ENCODE measurements at regions not wholly inside any gene's neighbourhood (a gene's known extent, or its start where the extent isn't known, plus 50 kb on each side); places are given as distances from the start of the nearest gene placed in this dataset.

DNA sequence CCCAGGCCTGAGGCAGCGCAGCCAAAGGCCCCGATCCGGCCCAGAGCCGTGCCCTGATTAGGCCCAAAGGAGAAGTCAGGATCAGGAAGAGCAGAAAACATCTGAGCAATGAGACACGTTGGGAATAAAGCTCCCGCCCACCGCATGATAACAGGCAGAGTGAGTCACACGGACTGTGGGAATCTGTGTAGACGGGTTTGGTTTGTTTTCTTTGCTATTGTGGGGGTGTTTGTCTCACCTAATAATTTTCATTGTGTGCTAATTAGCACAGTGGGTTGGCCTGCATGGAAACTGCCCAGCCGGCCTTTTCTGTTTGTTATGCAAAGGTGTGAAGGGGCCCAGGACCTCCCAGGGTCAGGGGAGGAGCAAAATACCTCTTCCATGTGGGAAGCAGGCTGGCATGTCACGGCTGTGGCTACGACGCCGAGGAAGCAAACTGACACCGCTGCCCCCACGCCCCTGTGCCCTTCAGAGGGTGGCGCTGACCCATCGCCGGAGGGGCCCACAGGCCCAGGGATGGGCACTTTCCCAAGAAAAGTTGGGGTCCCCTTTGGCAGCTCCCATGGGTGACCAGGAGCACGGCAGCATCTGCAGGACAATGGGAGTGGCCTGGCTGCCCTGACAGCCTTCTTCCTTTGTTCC lies 68.4 kb upstream of the CTDP1 start:
- peak; percentile 35 to 85 for DNase-seq

- DNase-seq = no peak
Measured at GRCh38 chr18:79612291-79613108, 67.1 kb upstream of the CTDP1 start.

- DNase-seq = no peak
Measured at GRCh38 chr18:79613186-79613931, 66.2 kb upstream of the CTDP1 start.

DNA sequence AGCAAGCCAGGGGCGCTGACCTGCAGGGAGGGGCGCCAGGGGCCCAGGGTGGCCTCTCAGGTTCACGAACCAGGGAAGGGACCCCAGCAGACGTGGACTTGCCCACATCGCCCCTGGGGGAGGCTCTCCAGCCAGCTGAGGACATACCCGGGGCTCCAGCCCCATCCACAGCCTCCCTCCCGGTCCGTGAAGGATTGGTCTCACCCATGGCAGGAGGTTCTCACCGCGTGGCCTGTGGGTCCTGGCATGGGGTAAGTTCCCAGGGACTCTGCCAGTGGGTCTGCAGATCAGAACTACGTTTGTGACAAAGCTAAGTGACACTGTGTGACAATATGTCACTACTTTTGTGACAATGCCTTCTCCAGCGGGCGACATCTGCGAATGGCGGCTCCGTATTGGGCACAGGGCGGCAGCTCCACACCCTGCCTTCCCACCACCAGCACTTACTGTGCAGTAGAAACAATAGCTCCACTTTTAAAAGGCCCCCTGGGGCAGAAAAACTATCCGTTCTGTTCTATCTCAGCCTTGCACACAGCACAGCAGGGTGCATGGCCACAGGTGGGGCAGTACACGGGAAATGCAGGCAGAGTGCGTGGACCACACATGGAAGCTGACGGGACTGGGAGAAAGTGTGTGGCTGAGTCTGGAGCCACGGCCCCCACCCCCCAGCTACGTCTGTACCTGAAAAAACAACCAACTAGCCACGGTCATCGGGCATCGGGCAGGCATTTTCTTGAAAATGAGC lies 65.2 kb upstream of the CTDP1 start:
- DNase-seq = no peak

DNA sequence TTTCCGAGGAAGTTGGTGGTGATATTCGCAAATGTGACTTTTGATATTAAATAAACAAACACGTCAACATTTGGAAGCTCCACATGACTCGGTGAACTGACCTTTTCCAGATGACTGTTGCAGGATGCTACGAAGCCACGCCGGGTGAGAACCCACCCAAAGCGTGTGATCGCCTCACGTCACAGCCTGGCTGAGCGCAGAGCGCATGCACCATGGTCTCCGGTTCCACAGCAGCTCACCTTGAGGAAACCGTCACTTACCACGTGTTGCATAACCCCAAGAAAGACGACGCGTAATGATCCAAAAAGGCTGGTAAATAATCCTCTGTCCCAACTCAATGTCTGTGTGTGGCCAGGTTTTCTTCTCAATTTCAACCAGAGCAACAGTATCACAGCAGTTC lies 64.5 kb upstream of the CTDP1 start:
- DNase-seq = no peak

DNA sequence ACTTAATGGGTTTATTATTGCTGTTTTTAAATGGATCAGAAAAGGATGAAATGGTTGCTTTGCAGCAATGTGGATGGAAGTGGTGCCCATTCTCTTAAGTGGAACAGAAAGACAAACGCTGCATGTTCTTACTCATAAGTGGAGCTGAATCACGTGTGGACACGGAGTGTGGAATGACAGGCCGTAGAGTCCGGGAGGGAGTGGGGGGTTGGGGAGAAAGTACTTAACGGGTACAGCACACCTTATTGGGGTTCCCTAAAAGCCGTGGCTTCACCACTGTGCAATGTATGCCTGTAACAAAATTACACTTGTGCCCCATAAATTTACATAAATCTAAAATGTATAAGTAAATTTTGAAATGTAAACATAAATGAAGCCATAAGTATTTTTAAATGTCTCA lies 64.0 kb upstream of the CTDP1 start:
- DNase-seq = no peak

GRCh38 chr18:79616651-79617510 lies 62.7 kb upstream of the CTDP1 start:
- DNase-seq = no peak

GRCh38 chr18:79617511-79618500 lies 61.8 kb upstream of the CTDP1 start:
- no peak for DNase-seq

- no peak for DNase-seq
Measured at GRCh38 chr18:79620576-79621165, 58.9 kb upstream of the CTDP1 start.

GRCh38 chr18:79621501-79621900 lies 58.1 kb upstream of the CTDP1 start:
- no peak for DNase-seq

DNA sequence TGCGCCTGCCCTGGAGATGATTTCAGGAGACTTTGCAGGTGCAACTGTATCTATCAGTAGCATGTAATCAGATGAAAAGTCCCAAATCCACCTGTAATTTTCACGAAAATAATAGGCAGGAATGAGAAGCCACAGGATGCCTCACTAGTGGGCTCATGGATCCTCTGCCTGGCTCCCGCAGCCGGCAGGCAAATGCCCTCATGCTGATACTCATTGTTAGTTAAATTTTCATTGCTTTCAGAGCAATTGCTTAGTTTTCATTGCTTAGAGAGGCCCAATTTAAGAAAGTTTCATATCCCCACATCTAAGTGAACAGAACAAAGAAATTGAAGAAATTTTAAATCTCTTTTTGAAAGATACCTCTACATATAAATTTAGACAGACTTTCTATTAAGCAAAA lies 57.6 kb upstream of the CTDP1 start:
- DNase-seq = no peak

DNA sequence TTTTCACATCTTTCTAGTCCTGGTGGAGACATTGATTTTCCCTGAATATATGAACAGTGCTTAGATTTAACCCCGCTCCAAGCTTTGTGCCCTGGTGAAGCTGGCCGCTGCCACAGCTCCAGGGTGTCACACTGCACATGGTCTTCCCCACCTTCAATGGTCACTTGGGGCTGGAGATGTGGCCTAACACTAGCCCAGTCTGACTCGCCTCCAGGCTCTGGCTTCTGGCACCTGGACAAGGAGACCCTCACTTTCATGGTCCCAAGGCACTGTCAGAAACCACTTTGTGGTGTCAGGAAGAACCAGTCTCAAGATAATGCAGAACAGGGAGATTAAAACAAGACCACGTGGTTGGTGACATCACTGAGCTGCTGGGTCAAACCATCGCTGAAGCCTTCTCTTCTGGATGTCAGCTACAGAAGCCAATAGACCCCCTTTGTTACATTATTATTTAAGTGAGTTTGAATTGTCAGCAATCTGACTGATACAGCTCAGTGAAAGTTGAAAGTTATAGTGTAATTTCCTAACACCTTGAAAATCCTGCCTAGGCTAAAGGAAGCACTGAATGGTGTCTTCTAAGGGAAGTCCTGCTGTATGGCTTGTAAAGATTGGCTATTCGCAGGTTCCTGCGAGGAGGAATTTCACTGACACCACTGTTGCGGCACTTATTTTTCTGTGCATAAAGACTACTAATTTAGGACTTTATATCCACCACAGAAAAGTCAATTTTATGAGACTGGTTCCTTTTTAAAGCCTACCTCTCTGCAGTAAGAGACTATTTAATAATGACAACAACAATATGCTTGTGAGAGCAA lies 55.0 kb upstream of the CTDP1 start:
- DNase-seq = peak; percentile 49 to 52

GRCh38 chr18:79625195-79625923 lies 54.2 kb upstream of the CTDP1 start:
- peak; percentile 92 to 98 for DNase-seq

- DNase-seq = peak in 1 of 2 donors; percentile 65
Measured at GRCh38 chr18:79625924-79626561, 53.6 kb upstream of the CTDP1 start.

- no peak for DNase-seq
Measured at GRCh38 chr18:79626905-79627749, 52.5 kb upstream of the CTDP1 start.

DNA sequence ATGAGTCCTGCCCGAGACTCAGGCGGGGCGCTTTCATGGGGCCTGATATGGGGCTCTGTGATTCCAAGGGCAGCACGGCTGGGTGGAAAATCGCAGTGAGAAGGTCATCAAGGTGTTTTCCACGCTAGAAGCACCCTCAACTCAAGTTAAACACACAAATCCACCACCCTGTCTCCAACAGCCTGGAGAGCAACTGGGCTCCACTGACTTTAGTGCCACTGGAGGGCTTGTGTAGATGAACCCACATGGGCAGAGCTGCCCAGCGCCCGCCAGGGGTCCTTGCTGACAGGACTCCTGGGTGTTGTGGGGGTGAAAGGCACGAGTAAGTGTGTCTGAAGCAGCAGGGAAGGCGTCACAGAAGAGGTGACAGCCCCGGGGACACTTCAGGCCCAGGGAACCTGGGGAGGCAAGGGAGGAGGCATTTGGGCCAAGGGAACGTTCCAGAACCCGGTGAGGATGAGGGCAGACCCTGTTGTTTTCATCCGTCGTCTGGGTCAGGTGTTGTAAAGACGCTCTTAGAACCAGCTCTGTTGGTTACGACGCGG lies 51.8 kb upstream of the CTDP1 start:
- DNase-seq = no peak
